ENCODE measurements at regions not wholly inside any gene's neighbourhood (a gene's known extent, or its start where the extent isn't known, plus 50 kb on each side); places are given as distances from the start of the nearest gene placed in this dataset.

DNA sequence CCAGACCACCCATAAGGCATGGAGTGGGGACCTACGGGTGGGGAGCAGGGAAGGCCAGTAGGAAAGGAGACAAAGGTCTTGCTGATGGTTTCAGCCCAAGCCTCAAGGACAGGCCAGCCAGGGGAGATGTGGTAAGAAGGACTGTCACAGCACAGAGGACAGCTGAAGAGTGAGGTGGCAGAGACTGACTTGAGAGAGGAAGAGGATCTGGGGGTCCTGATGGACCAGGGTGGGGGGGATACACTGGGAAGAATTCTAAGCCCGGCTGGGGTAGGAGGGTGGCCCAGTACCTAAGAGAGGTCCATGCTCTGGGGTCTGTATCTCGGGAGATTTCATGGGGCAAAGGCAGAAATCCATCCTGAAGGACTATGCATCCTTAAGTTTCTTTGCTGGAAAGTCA, 66.1 kb upstream of the THY1 start:
- DNase-seq, result no peak

DNA sequence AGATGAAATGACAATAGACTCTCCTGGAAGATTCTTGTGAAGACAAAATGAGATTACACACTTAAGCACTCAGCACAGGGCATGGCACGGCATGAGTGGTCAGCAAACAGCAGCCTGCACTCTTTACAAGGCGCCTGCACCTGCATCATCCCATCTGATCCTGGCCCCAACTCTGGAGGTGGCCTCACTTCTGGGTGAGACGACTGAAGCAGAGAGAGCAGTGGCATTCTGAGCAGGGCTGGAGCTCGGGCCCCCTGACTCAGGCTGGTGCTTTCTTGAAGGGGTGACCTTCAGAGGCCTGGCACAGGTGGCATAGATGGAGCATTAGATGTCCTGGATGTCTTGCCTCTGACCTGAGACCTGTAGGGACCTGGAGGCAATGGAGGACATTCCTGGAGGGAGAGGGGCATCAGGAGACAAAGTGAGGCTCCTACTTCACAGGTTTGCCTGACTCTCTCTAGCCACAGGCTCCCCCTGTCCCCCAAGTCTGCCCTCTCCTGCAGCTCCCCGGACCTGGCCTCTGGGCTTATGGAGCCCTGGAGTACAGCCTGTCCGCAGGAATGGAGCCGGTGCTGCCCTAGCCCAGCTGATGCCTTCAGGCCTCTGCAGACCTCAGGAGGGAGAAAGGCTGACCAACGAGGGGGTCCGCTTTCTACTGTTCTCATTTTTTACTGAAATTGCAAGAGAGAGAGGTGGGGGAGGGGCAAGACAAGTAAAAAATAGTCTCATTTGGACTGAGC, 65.5 kb upstream of the THY1 start:
- DNase-seq, result no peak

DNA sequence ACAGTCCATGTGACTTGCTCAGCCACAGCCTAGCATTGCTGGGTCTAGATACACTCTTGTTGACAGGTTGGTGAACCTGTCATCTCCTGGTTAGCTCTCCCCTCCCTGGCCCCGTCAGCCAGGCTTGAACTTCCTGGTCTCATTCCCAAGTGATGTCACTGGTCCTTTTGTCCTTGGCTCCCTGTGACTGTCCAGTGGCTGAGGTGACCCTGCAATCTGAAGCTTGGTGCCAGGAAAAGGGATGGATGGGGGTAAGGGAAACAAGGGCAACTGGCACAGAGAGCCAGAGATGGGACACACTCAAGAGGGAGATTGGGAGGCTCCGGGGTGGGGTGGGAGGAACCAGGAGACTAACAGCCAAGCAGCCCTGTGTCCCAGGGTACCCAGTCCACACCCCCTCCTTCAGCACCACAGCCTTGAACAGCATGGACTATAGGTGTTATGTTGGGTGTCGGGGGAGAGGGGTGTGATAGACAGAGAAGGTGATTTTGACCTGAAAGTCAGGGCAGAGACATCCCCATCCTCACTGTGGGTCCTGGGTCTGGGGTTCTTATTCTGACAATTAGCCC, 63.8 kb upstream of the THY1 start:
- DNase-seq, result no peak

DNA sequence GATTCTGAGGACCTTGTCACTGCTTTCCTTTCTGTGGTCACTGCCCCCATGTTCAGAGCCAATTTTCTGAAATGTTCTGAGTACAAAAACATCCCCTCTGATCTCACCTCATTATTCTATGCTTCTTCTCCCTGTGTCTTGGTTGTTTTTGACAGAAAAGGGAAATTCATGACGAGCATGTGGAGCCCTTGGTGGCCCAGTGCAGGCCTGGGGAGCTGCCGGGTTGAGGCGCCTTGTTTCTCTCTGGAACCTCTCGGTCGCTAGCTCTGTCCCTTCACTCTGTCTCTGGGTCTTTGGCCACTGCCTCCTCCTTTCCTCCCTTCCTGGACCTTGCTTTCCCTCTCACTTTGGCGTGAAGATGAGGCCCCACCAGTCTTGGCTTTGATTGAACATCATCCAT, 63.0 kb upstream of the THY1 start:
- DNase-seq, result no peak

DNA sequence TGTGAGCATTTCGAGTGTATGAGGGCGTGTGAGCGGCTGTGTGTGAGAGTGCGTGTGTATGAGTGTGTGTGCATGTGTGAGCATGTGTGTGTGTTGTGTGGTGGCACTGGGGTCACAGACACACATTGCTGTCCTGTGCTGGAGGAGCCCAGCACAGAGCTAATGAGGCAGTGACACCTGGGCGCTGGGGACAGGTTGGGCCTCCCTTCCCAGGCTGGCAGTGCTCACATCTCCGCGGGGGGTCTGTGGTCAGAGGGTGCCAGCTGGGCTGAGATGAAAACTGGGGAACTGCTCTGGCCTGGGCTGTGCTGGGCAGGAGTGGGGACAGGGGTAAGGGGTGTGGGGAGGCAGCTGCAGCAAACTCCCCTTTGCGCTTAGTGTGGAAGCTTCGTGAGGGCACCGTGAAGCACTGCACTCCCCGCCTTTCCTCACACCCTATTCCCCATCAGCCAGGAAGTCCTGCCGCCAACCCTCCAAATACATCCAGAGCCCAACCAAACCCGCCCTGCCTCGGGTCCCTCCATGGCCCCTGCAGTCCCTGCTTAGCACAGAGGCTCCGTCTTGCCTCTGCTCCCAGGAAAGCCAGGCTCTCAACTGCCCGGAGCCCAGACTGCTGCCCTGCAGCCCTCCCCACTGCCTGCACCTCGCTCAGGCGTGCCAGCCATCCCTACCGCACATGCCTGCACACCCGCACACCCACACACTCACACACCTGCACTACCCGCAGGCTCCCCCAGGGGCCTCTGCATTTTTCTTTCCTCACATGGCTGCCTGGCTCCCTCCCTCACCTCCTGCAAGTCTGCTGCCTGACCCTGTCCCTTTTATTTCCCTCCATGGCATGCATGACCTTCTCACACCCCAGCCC, 62.0 kb upstream of the THY1 start:
- DNase-seq, result no peak

DNA sequence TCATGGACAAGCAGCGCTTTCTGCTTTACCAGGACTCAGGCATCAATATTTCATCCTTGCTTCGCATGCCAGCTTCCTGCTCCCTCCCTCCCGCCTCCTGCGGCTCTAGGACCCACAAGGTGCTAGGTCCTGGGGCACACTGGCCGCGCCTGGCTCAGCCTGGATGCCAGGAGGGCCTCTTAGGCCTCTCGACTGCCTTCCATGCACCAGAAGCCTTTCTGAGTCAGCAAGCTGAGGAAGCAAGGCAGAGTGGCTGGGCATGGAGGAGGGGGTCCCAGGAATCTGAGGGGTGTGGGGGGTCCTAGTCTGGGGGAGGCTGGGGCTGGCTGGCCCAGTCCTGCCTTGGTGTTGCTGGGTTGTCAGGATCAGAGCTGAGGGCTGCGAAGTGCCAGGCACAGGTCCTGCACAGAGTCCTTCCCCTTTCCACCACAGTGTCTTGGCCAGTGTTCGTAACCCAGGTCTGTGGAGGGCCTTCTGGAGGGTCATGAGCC, 61.0 kb upstream of the THY1 start:
- no peak for DNase-seq

DNA sequence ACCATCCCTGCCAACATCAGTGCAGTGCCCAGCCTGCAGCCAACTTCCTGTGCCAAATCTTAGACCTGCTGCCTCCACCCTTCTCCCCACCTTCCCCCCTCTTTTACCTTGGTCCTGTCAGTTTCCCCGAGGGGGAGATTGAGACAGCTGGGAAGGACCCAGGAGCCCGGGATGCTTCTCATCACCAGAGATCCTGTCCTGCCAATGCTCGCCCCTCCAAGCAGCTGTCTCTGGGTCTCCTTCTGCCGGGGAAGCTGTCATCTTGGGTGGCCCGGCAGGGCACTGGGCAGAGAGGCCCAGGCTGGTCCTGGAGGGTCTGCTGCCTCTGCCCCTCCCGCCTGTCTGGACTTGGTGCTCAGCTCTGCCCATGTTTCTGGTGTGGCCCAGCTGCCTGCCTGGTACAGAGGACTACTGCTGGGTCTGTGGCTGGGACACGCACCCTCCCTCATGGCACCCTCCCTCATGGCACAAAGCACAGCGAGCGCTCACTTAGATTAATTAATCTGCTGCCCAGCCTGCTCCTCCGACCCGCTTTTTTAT, 60.4 kb upstream of the THY1 start:
- DNase-seq, result no peak

DNA sequence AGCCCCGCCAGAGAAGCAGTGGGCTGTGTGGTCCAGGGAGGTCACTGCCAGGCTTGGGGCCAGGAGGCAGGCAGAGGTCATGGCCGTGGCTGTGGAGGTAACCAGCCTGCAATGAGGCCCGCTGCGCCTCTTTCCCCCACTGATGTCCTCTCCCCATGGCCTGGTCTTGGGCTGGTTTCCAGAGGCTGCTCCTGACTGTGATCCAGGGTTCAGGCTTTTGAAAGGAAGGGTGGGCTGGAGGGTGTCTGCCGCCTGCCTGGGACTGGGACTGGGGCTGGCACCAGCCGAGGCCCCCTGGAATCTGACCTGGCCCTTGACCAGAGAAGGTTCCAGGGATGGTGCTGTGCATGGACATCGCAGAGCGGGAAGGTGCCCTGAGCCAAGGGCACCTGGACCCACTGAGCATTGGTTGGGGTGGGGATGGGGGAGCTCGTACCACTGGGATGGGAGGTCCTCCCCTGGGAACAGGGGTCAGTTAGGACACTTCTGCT, 59.6 kb upstream of the THY1 start:
- no peak for DNase-seq

DNA sequence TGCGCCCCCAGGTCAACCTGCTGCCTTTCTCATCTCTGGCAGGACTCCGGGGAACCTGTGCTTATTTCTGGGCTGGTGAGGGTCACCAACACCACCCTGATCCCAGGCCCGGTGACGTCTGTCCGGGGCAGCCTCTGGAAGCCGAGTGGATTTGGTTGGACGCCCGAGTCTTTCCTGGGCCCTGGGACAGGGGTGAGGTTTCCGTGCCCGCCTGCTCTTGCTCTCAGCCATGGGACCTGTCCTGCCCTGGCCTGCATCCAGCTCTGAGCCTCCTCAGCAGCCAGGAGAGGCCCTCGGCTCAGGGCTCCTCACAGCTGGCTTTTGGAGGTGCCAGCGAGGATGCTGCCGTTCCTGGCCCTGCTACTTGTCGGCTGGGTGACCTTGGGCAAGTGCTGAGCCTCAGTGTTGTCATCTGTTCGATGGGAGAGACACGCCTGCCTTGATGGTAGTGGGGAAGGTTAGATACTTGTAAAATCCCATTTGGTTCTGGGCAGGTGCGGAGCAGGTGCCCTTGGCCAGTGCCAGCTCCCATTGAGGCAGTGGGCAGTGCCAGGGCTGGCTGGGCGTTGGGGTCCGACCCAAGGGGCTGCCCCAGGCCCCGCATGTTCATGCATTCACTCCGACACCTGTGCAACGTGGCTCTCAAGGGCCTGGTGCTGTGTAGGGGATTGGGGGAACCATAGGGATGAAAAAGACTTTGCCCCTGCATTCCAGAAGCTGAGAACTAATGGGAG, 58.9 kb upstream of the THY1 start:
- no peak for DNase-seq

DNA sequence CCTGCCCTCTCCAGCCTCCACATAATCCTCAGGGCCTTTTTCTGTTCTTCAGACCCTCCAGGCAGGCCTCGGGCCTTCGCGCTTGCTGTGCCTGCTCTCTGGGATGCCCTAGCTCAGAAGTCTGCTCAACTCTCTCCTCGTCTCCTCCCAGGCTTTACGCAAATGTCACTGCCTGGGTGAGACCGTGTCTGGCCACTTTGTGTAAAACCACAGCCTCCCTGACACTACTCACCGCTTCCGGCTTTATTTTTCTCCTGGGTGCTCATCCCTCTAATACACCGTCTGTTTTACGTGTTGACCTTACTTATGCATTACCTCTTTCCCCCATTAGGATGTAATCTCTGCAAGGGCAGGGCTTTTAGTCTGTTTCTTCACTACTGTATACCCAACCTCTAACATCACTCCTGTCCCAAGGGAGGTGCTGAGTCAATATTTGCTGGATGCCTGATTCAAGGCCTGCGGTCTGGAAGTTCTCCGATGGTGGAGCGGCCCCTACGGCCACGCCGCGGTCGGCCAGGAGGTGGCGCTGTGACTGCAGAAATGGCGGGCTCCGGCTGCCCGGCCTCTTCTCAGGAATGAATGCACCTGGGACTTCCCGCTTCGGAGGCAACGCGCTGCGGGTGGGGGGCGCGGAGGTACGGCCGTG, 58.2 kb upstream of the THY1 start:
- peak; percentile 44 for DNase-seq

DNA sequence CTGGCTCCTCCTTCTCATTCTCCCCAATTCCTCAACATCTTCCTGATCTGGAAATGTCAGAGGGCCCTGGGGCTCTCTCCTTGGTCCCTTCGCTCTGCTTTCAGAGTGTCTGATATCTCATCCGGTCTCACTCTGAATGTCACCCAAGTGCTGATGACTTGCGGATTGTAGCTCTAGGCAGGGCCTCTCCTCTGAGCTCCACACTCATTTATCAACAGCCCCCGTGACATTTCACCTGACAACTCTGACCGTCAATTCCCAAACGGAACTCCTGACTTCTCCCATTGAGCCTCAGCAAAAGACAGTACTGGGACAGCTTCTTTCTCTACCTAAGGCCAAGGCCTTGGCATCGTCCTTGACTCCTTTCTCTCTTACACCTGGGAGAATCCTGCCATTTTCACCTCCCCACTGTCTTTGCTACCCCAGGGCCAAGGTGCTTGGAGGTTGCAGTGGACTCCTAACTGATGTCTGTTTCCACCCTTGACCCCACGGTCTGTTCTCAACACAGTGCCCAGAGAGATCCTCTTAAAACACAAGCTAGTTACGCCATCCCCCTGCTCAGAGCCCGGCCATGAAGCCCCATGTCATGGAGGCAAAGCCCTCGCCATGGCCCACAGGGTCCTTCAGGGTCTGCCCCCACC, 57.5 kb upstream of the THY1 start:
- no peak for DNase-seq

DNA sequence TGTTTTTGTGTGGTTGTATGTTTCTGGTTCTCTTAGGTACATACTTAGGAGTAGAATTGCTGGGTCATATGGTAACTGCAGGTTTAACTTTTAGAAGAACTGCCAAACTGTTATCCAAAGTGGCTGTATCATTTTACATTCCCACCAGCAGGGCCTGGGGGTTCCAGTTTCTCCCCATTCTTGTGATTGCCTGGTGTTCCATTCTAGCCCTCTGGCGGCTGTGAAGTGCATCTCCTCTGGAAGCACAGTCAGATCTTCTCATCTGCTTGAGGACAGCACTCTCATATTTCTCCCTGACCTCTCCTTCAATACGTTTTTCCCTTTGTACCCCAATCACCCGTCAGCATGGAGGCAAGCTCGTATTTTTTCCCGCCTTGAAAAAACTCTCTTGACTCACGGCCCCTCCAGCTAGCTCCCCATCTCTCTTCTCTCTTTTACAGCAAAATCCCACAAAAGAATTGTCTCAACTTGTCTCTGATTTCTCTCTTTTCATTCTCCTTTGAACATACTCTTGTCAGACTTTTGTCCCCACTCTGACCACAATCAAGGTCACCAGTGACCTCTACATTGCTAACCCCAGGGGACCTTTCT, 56.8 kb upstream of the THY1 start:
- no peak for DNase-seq

DNA sequence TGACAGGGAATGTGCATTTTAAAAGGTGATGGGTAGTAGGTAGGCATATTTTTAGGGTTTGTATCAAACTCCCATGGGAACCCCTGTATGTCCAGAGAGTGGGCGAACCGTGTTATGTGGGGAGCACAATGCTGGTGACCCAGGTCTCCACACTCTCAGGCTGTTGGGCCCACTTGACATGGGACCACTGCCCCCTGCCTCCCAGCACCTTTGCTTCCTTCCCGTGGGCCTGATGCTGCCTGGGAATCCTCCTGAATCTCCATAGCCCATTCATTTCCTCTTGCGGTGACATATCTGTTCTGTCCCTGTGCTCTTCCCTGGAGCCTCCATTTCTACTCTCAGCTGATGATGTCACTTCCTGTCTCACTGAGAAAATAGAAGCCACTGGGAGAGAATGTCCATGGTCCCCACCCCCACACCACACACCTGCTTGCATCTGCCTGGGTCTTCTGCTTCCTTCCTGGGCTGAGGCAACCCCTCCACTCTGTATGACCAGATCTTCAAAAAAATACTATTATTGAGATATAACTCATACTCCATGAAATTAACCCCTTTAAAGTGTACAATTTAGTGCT, 55.8 kb upstream of the THY1 start:
- no peak for DNase-seq

DNA sequence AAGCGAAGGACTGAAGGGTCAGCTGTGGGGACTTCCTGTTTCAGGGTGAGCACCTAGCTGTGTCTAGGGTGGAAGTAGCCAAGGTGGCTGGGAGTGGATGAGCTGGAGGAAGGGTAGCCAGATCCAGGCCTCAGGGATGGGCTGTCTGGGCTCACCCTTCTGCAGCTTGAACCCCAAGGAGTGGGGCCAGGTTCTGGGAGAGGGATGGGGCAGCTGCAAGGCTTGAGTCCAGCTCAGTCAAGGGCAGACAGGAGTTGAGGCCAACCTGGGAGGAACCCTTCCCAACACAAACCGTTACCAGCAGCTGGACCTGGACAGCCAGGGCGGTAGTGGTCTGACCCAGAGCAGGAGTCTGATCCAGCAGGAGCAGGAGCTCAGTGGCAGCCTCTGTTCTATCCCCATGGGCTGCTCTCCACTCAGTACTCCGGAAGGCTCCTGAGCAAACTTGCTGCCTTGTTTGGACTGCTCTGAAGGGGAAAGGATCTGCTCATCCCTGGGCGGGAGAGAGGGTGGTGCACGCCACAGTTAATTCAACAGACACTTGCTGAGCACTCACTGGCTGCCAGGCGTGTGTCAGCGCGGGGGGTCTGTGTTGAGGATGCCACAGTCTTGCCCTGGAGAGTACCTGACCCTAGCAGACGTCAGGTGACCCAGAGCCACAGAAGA, 53.8 kb upstream of the THY1 start:
- DNase-seq, result no peak

DNA sequence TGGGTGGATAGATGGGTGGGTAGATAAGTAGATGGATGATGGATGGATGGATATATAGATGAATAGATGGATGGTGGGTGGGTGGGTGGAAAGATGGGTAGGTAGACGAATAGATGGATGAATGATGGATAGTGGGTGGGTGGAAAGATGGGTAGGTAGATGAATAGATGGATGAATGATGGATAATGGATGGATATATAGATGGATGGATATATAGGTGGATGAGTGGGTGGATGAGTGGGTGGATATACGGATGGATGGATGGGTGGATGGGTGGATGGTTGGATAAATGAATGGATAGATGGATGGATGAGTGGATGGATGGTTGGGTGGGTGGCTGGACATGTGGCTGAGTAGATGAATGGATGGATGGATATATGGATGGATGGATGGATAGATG, 53.1 kb upstream of the THY1 start:
- no peak for DNase-seq

DNA sequence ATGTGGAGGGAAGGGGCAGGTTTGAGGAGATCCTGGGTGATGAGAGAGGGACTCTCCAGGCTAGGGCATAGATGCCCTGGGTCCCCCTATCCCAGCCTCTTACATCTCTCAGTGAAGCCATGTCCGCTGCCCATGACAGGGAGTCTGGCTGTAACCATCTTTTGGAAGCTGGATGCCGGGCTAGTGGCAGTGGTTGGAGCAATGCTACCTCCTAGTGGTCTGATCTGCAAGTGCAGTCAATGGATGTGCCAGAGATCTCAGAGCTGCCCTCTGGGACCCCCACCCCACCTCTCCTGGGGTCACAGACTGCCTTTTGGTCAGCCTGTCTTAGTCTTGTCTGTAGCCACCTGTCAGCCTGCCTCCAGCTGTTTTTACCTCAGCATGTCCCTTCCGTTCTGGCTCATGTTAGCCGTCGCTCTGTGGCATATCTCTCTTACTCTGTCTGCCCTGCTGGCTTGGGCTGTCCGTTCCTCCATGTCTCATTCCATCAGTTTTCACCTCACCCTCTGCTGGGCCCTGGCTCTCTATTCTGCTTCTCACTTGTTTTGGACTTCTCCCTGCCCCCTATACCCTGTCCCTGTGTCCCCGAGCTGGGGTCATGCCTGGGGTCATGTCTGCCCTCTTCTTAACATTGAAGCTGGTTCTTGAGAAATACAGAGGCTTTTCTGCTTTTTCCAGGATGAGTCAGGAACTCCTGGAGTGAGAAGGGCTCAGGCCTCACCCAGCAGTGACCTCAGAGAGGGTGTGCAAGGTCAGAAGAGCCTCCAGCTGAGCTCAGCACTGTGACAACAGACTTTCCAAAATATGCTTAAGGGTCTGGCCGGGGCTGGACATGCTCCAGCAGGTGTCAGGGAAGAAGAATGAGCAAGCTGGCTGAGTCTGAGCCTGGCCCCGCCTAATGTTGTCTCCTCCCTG, 52.0 kb upstream of the THY1 start:
- DNase-seq, result peak; percentile 19

DNA sequence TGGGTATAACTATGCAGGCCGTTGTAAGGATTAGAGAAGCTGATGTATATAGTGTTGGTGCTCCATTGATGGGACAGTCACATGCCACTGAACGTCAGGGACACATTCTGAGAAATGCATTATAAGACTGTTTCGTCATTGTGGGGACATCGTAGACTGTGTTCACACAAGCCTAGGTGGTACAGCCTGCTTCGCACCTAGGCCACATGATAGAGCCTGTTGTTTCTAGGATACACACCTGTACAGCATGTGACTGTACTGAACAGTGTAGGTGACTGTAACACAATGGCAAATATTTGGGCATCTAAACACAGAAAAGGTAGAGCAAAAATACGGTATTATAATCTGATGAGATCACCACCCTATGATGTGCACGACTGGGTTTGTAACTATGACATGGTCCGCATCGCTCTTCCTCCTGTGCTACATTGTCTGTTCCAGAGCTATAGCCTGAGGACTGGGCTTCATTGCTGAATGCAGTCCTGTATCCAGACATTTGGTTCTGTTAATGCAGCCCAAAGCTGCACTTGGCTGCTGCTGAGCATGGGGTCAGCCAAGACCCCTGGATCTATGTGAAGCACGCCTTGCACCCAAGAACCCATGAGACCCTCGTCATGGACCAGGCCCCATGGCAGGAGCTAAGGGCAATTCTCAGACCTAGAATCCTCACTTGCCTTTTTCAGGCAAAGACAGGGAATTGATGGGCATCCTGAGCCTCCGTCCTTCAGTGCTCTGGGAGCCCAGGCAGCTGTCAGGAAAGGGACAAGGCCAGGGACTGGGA, 51.1 kb upstream of the THY1 start:
- DNase-seq, result no peak

DNA sequence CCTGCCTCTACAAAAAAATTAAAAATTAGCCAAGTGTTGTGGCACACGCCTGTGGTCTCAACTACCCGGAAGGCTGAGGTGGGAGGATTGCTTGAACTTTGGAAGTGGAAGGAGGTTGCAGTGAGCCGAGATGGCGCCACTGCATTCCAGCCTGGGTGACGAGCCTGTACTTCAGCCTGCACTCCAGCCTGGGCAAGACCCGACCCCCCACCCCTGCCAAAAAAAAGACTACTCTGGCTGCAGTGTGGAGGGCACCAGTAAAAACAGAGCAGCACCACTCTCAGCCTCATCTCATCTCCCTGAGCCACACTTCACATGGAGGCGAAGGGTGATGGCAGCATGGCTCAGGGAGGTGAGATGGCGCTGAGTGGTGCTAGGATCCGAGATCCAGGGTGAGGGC, 50.3 kb upstream of the THY1 start:
- no peak for DNase-seq
